HG03457 (cell line): ENCODE measurements at regions not wholly inside any gene's neighbourhood (a gene's known extent, or its start where the extent isn't known, plus 50 kb on each side); places are given as distances from the start of the nearest gene placed in this dataset.

Experiments used
- ATAC-seq: cut with Tn5 transposase; IDR thresholded peaks from one replicate; pipeline ENCODE4 v1.9.1; 2021; ENCODE audit warnings: moderate number of reproducible peaks; ENCODE audit not compliant: unreplicated experiment

DNA sequence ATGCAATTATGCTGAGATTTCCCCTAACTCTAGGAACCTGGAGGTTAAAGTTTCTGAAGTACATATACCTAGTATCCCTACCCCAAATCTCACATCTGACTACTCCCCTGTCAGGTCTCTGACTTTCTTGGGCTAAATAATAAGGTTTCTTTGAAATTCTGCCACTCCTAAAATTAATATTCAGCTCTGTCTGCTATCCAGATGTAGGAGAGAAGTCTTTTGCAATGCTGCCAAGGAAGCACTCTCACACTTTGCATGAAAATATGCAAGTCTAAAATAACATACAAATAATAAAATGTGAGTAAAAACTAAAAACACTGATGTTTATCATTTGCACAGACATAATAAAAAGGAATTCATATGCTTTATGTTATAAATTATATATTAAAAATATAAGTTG is 196.9 kb upstream of the LRFN5 start:
- no peak for ATAC-seq

- ATAC-seq, result no peak
Measured at GRCh38 chr14:41404126-41404525, 202.6 kb upstream of the LRFN5 start.

- no peak for ATAC-seq
Measured at GRCh38 chr14:41403360-41403759, 203.3 kb upstream of the LRFN5 start.

- ATAC-seq, result no peak
Measured at GRCh38 chr14:41397926-41398325, 208.8 kb upstream of the LRFN5 start.

- ATAC-seq, result no peak
Measured at GRCh38 chr14:41393512-41393911, 213.2 kb upstream of the LRFN5 start.

GRCh38 chr14:41392226-41392625 is 214.4 kb upstream of the LRFN5 start:
- ATAC-seq, result no peak

DNA sequence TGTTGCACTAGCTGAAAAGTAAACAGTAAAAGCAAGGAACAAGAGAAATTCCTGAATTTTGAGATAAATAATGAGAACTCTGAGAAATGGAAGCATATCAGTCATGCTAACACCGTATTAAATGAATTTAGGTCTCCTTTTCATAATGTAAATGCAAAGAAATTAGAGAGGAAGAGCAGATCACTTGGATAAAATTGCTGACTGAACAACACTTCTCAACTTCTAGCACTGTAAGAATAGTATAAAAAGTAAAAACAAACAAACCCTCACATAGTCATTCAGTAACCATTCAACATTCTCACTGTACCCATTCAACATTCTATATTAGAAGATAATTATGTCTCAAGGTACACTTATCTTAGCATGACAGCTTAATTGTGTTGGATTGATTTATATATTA is 217.3 kb upstream of the LRFN5 start:
- no peak for ATAC-seq

- no peak for ATAC-seq
Measured at GRCh38 chr14:41385797-41386196, 220.9 kb upstream of the LRFN5 start.

GRCh38 chr14:41380017-41380416 is 226.7 kb upstream of the LRFN5 start:
- no peak for ATAC-seq

GRCh38 chr14:41378526-41378925 is 228.2 kb upstream of the LRFN5 start:
- ATAC-seq, result no peak

DNA sequence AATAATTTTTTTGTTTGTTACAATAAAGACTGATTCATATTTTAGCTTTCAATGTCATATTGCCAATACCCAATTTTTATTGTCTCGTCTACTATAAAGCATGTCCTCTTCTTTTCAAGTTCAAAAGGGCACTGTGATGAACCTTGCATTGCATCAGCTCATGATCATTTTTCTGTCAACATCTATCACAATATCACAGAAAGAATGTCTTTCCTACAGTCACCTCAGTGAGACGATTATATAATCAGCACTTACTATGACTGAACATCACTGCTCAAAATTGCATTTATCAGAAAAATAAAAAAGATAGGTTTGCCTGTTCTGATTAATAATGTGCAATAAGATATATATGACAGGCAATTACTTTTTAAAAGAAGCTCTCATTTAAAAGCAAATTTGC is 228.7 kb upstream of the LRFN5 start:
- ATAC-seq, result no peak

GRCh38 chr14:41374092-41374491 is 232.6 kb upstream of the LRFN5 start:
- no peak for ATAC-seq

- no peak for ATAC-seq
Measured at GRCh38 chr14:41362139-41362538, 244.5 kb upstream of the LRFN5 start.

- no peak for ATAC-seq
Measured at GRCh38 chr14:41360126-41360525, 246.6 kb upstream of the LRFN5 start.

DNA sequence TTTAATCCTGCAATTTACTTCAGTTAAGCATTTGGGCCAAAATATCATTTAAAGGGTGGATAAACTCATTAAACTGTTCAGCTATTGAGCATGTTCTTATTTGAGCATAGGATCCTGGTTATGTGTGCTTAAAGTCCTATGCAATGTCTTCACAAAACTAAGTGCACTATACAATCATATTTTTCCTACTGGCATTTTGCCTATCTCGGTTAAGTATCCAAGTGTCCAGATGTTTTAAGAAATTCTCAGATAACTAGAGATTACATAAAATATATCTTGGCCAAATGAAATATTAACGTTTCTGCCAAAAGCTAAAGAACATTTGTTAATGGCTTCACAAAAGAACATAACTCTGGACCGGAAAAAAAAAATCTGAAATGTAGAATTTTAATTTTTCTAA is 250.8 kb upstream of the LRFN5 start:
- ATAC-seq, result no peak

DNA sequence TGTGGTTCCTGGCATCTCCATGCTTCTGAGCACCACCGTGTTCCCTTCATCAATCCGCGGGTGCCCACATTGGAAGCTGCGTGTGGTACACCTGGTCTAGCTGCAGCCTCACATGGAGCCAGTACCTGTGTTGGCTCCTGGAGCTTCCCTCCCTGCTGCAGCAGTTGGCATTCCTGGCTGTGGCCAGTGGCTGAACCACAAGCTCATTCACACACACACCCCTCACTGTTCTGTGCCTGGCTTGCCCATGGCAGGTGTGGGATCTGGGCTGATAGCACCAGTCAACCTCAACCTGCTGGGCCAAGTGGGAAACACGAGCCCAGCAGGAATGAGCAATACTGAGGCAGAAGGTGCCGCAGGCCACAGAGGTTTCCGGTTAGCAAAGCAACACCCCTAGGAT is 256.2 kb upstream of the LRFN5 start:
- ATAC-seq, result no peak

GRCh38 chr14:41349289-41349910 is 257.3 kb upstream of the LRFN5 start:
- ATAC-seq, result no peak

DNA sequence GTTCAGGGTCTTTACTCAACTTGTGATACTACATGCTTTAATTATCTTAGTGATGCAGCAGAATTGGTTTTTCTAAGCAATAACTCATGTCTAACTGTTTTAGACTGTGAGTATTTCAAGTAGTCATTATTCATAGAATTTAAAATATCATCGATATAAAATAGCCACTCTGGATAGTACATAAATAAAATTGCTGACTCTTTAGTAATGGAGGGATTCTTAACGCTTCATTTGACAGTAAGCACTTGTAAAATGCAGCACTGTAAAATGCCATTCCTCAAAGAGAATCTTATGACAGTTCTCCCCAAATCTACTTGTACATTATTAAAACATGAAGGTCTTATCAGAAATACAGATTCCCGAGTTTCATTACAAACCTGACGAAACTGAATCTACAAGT is 262.8 kb upstream of the LRFN5 start:
- no peak for ATAC-seq

DNA sequence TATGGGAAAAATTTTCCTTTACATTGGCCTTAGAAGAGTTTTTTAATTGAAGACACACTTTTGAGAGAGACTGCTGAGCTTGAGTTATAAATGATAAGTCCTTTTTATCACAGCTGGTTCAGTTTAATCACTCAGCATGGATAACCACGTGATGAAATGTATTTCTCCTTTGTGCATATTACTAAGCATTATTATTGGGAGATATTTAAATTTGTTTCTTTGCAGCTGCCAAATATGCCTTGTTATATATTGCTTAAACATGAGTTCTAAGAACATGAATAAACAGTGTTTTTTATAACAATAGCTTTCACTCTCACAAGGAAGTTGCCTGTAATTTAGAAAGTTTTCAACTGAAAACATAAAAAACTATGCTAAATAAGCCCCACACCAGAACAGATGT is 293.5 kb upstream of the LRFN5 start:
- ATAC-seq, result no peak

- ATAC-seq, result no peak
Measured at GRCh38 chr14:41303506-41303905, 303.2 kb upstream of the LRFN5 start.

DNA sequence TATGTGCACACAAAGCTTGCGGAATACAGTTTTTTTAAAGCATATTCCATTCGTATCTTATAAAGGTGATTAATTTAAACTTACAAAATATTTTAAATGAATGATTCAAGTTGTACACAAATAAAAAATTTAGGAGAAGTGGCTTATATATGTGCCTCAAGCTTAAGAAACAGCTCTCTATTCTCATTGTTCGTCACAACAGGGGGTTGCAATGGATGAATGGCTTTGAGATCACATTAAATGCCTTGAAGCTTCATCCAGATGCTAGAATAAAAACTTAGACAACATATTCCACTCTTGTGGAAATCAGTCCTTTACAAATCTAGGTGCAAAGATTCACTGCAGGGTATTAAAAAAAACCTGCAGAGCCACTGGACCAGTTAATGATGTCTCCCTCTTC is 303.9 kb upstream of the LRFN5 start:
- no peak for ATAC-seq

DNA sequence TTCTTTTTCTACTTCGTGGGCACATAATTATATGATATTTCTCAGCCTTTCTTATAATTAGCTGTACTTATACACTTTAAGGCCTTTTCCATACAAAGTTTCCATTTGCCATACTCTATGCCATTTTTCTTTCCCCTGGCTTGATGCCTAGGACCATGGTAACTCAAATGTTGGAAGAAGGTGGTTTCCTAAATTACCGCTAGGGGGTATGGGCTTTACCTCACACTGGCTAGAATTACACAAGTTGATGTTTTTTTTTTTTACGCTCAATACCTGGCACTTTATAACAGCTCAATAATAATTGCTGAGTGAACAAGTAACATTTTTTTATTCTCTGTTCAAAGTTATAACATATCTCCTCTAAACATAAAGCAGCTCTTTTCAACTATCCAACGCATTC is 306.8 kb upstream of the LRFN5 start:
- no peak for ATAC-seq

GRCh38 chr14:41298328-41298690 is 308.4 kb upstream of the LRFN5 start:
- ATAC-seq, result no peak
